ENCODE measurements at regions not wholly inside any gene's neighbourhood (a gene's known extent, or its start where the extent isn't known, plus 50 kb on each side); places are given as distances from the start of the nearest gene placed in this dataset.

DNA sequence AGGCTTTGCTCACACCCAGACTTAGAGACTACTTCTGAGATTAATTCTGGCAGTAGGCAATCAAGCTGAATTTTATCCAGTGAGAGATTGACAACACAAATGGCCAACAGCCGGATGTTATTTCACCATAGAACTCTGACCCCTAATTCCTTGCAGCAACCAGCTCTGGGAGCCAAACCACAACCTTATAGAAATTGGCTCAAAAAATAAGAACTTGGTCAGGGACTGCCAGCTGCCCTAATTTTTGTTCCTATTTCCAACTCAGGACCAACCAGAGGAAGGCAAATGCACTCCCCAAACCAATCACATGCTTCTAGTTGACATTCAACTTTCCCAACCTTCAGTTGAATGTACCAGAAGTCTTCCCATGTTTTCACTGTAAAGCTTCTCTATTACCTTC, 269.7 kb downstream of the HS3ST1 start:
- ChIA-PET CTCF (no interaction called here), POLR2A (no interaction called here)
- no peak overlapping the region for H3K4me3 ChIP-seq (ENCODE audit: low read depth, low read length)
- no peak for DNase-seq (ENCODE audit: low read depth, low spot score)
- TF ChIP-seq, protein P1, sequence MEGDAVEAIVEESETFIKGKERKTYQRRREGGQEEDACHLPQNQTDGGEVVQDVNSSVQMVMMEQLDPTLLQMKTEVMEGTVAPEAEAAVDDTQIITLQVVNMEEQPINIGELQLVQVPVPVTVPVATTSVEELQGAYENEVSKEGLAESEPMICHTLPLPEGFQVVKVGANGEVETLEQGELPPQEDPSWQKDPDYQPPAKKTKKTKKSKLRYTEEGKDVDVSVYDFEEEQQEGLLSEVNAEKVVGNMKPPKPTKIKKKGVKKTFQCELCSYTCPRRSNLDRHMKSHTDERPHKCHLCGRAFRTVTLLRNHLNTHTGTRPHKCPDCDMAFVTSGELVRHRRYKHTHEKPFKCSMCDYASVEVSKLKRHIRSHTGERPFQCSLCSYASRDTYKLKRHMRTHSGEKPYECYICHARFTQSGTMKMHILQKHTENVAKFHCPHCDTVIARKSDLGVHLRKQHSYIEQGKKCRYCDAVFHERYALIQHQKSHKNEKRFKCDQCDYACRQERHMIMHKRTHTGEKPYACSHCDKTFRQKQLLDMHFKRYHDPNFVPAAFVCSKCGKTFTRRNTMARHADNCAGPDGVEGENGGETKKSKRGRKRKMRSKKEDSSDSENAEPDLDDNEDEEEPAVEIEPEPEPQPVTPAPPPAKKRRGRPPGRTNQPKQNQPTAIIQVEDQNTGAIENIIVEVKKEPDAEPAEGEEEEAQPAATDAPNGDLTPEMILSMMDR (IDR thresholded peaks at IDR 0.05; ENCODE audit: insufficient read depth, low read length, missing control alignments), result no peak

DNA sequence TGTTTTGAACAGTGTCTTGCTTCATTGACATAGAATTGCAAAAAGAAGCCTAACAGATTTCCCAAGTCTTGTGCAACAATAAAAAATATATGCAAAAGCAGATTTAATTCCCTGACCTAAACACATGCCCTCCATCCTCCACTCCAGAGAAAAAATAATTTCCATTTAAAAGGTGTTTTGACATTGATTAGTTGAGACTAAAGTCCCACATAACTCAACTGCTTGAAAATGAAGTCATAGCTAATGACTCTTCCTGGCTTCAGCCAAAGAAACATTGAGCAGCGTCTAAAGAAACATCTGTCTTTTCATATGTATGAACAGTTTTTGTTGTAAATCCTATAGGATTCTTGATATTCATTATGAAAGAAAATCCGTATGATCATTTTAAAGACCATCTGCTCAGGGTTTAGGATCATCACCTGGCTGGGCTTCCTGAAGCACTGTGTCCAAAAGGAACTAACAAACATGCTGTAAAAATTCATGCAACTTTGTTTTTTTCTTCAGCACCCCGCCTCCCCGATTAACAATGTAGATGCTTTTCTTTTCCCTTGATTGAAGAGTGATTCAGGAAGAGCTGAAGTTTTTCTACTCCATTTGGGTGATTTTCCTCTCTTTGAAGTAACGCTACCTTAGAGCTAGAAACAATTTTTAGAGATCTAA, 273.4 kb downstream of the HS3ST1 start:
- POLR2A ChIA-PET, result no interaction called here
- DNase-seq (ENCODE audit: low read depth, low spot score), result no peak
- CTCF ChIA-PET, result no interaction called here
- no peak overlapping the region for H3K4me3 ChIP-seq (ENCODE audit: low read depth, low read length)
- TF ChIP-seq, protein P1 (IDR thresholded peaks at IDR 0.05; ENCODE audit: insufficient read depth, low read length, missing control alignments), result no peak

DNA sequence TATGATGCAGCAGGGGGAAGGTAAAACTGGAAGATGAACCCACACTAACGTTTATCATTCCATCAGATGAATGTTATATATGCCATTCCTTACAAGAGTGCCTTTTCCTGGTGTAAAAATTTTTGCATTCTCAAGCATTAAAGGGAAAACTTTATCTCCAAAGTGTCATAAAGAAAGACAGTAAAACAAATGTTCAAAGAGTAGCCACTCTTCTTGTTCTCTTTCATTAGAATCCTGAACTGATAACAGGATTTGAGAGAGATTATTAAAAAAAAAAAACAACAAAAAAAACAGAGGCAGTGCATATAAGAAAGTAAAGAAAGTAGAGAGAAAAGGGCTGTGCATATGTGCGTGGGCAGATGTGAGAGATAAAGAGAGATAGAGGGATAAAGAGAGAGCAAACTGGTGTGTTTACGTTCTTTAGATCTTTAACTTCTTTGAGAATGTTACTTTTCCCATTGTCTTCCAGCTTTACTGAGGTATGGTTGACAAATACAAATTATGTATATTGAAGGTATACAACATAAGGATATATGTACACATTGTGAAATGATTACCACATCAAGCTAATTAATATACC, 275.4 kb downstream of the HS3ST1 start:
- POLR2A ChIA-PET, result no interaction called here
- TF ChIP-seq, protein P1 (IDR thresholded peaks at IDR 0.05; ENCODE audit: insufficient read depth, low read length, missing control alignments), result no peak
- H3K4me3 ChIP-seq (ENCODE audit: low read depth, low read length), result no peak overlapping the region
- DNase-seq (ENCODE audit: low read depth, low spot score), result no peak
- CTCF ChIA-PET, result no interaction called here

DNA sequence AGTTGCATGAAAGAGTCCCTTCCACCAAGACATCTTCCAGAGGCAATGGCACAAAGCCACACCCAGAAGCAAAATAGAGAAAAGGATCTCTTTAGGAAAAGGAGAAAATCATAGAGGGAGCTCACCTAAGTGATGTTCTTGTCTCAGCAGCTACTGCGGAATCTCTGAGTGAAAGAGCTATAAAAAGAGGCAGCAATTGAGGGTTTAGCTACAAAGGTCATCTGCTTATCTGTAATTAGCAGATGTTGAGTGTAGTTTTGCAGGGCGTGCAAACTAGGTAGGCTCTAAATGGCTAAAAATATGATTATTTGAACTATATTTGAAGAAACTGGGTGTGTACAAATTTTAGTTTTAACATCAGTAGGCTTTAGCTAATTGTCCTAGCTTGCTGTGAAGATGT, 276.0 kb downstream of the HS3ST1 start:
- CTCF ChIA-PET, result no interaction called here
- H3K4me3 ChIP-seq (ENCODE audit: low read depth, low read length), result no peak overlapping the region
- POLR2A ChIA-PET, result no interaction called here
- no peak for DNase-seq (ENCODE audit: low read depth, low spot score)
- TF ChIP-seq, protein P1 (IDR thresholded peaks at IDR 0.05; ENCODE audit: insufficient read depth, low read length, missing control alignments), result no peak

DNA sequence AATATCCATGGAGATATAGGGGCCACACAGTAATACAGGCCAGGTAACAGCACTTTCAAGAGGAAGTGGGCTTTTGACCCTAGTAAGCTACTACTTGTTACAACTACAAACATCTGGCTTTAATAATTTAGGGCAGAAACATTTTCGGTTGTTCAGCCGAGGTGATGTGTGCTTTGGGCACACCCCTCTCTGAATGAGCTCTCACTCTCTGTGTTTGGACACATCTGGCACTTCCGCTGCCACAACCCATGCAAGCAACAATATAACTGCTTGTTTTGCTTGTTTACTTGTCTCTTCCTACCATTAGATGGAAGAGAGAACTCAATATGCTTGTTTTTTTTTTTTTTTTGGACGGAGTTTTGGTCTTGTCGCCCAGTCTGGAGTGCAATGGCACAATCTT, 277.2 kb downstream of the HS3ST1 start:
- CTCF ChIA-PET, result no interaction called here
- POLR2A ChIA-PET, result interaction anchor here (0.6 kb wide), 1 partner anchor 142 kb away, joined by 3 read pairs; no protein-coding TSS in a partner anchor
- TF ChIP-seq, protein P1 (IDR thresholded peaks at IDR 0.05; ENCODE audit: insufficient read depth, low read length, missing control alignments), result no peak
- no peak for DNase-seq (ENCODE audit: low read depth, low spot score)
- H3K4me3 ChIP-seq (ENCODE audit: low read depth, low read length), result no peak overlapping the region

DNA sequence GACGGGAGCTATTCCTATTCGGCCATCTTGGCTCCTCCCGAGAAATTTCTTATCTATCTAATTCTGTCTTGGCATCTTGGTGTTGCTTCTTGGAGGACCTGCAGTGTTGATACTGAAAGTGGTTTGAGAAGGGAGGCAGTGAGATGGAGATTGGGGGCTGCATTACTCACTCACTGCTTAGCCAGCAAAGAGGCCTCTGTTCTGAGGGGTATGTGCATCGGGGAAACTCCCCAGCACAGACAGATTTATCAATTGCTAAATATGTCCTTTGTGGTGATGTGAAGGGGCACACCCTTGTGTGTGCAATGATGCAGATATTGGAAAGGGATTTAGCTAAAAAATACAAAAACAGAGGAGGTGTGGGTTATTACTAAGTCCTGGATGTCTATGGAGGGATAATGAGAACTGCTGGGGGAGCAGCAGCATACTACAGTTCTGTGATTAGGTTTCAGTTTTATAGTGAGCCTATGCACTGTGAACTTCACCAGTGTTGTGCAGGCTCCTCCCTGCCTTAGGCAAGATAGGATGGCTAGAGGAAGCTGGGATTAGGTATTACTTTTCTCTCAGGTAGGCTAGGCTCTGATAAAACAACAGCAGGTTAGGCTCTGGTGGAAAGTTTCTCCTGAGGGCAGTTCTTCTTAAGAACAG, 279.0 kb downstream of the HS3ST1 start:
- CTCF ChIA-PET, result no interaction called here
- H3K4me3 ChIP-seq (ENCODE audit: low read depth, low read length), result no peak overlapping the region
- TF ChIP-seq, protein P1 (IDR thresholded peaks at IDR 0.05; ENCODE audit: insufficient read depth, low read length, missing control alignments), result no peak
- DNase-seq (ENCODE audit: low read depth, low spot score), result no peak
- POLR2A ChIA-PET, result no interaction called here

All from AG04449 (cell line).